ENCODE measurements at regions not wholly inside any gene's neighbourhood (a gene's known extent, or its start where the extent isn't known, plus 50 kb on each side); places are given as distances from the start of the nearest gene placed in this dataset.

GRCh38 chr13:103734837-103735236 lies 668.6 kb upstream of the SLC10A2 start:
- Histone ChIP-seq H3K27me3 (ENCODE audit: control insufficient read depth in 1 of 2, insufficient read depth in 2 of 2, low read length in 1 of 2) (no peaks in the 10 kb centered on the region), H3K36me3 (ENCODE audit: control insufficient read depth in 1 of 2, insufficient read depth in 2 of 2, low read length in 1 of 2) (no peaks in the 10 kb centered on the region), H3K27ac (ENCODE audit: low read depth in 1 of 2, low read length in 2 of 2) (no peak overlapping the region), H3K4me1 (ENCODE audit: control insufficient read depth in 1 of 2, insufficient read depth in 2 of 2, low read length in 2 of 2) (no peaks in the 10 kb centered on the region), H3K9me3 (ENCODE audit: control insufficient read depth, low read length) (no peaks in the 10 kb centered on the region), H3K4me3 (ENCODE audit: low read length in 2 of 2) (no peak overlapping the region)
- ATAC-seq (ENCODE audit: low FRiP score), result no peak
- WGBS, 2 donors, result 86 to 92% methylated on average over 2 of the region's 2 CpGs
- intact Hi-C loops (cut with DNase I), result no loop called here
- no peak for DNase-seq

- no peaks in the 10 kb centered on the region for H3K9me3 ChIP-seq (ENCODE audit: control insufficient read depth, low read length)
- H3K36me3 ChIP-seq (ENCODE audit: control insufficient read depth in 1 of 2, insufficient read depth in 2 of 2, low read length in 1 of 2), result no peaks in the 10 kb centered on the region
- no peaks in the 10 kb centered on the region for H3K27me3 ChIP-seq (ENCODE audit: control insufficient read depth in 1 of 2, insufficient read depth in 2 of 2, low read length in 1 of 2)
- no peak overlapping the region for H3K27ac ChIP-seq (ENCODE audit: low read depth in 1 of 2, low read length in 2 of 2)
- ATAC-seq (ENCODE audit: low FRiP score) (no peak), DNase-seq (no peak)
- no peak overlapping the region for H3K4me3 ChIP-seq (ENCODE audit: low read length in 2 of 2)
- 90 to 93% methylated on average over 5 of the region's 5 CpGs for WGBS, 2 donors
- intact Hi-C loops (cut with DNase I), result no loop called here
- H3K4me1 ChIP-seq (ENCODE audit: control insufficient read depth in 1 of 2, insufficient read depth in 2 of 2, low read length in 2 of 2), result no peaks in the 10 kb centered on the region
These were observed 665.7 kb upstream of the SLC10A2 start for GRCh38 chr13:103731959-103732358.

GRCh38 chr13:103730407-103730806 lies 664.2 kb upstream of the SLC10A2 start:
- Histone ChIP-seq H3K4me1 (ENCODE audit: control insufficient read depth in 1 of 2, insufficient read depth in 2 of 2, low read length in 2 of 2) (no peaks in the 10 kb centered on the region), H3K36me3 (ENCODE audit: control insufficient read depth in 1 of 2, insufficient read depth in 2 of 2, low read length in 1 of 2) (no peaks in the 10 kb centered on the region), H3K27ac (ENCODE audit: low read depth in 1 of 2, low read length in 2 of 2) (no peak overlapping the region), H3K9me3 (ENCODE audit: control insufficient read depth, low read length) (no peaks in the 10 kb centered on the region), H3K27me3 (ENCODE audit: control insufficient read depth in 1 of 2, insufficient read depth in 2 of 2, low read length in 1 of 2) (no peaks in the 10 kb centered on the region), H3K4me3 (ENCODE audit: low read length in 2 of 2) (no peak overlapping the region)
- 55 to 62% methylated on average over 6 of the region's 6 CpGs for WGBS, 2 donors
- ATAC-seq (ENCODE audit: low FRiP score) (no peak), DNase-seq (no peak)
- intact Hi-C loops (cut with DNase I), result no loop called here

GRCh38 chr13:103726808-103727207 lies 660.6 kb upstream of the SLC10A2 start:
- no peak for ATAC-seq (ENCODE audit: low FRiP score)
- 53 to 59% methylated on average over 1 of the region's 1 CpG for WGBS, 2 donors
- H3K4me3 ChIP-seq (ENCODE audit: low read length in 2 of 2), result no peak overlapping the region
- intact Hi-C loops (cut with DNase I), result no loop called here
- no peaks in the 10 kb centered on the region for H3K27me3 ChIP-seq (ENCODE audit: control insufficient read depth in 1 of 2, insufficient read depth in 2 of 2, low read length in 1 of 2)
- H3K36me3 ChIP-seq (ENCODE audit: control insufficient read depth in 1 of 2, insufficient read depth in 2 of 2, low read length in 1 of 2), result no peaks in the 10 kb centered on the region
- no peaks in the 10 kb centered on the region for H3K4me1 ChIP-seq (ENCODE audit: control insufficient read depth in 1 of 2, insufficient read depth in 2 of 2, low read length in 2 of 2)
- no peak overlapping the region for H3K27ac ChIP-seq (ENCODE audit: low read depth in 1 of 2, low read length in 2 of 2)
- no peak for DNase-seq
- H3K9me3 ChIP-seq (ENCODE audit: control insufficient read depth, low read length), result no peaks in the 10 kb centered on the region

- no peaks in the 10 kb centered on the region for H3K36me3 ChIP-seq (ENCODE audit: control insufficient read depth in 1 of 2, insufficient read depth in 2 of 2, low read length in 1 of 2)
- H3K27ac ChIP-seq (ENCODE audit: low read depth in 1 of 2, low read length in 2 of 2), result no peak overlapping the region
- DNase-seq (no peak), ATAC-seq (ENCODE audit: low FRiP score) (peak; percentile 48)
- no peaks in the 10 kb centered on the region for H3K27me3 ChIP-seq (ENCODE audit: control insufficient read depth in 1 of 2, insufficient read depth in 2 of 2, low read length in 1 of 2)
- WGBS, 2 donors, result 0 to 25% methylated on average over 1 of the region's 1 CpG
- no peaks in the 10 kb centered on the region for H3K9me3 ChIP-seq (ENCODE audit: control insufficient read depth, low read length)
- H3K4me3 ChIP-seq (ENCODE audit: low read length in 2 of 2), result no peak overlapping the region
- intact Hi-C loops (cut with DNase I), result no loop called here
- no peaks in the 10 kb centered on the region for H3K4me1 ChIP-seq (ENCODE audit: control insufficient read depth in 1 of 2, insufficient read depth in 2 of 2, low read length in 2 of 2)
These were observed 650.5 kb upstream of the SLC10A2 start for GRCh38 chr13:103716718-103717117.

GRCh38 chr13:103715335-103715734 lies 649.1 kb upstream of the SLC10A2 start:
- intact Hi-C loops (cut with DNase I), result no loop called here
- ATAC-seq (ENCODE audit: low FRiP score), result no peak
- no peaks in the 10 kb centered on the region for H3K9me3 ChIP-seq (ENCODE audit: control insufficient read depth, low read length)
- no peak overlapping the region for H3K27ac ChIP-seq (ENCODE audit: low read depth in 1 of 2, low read length in 2 of 2)
- DNase-seq, result no peak
- no peaks in the 10 kb centered on the region for H3K27me3 ChIP-seq (ENCODE audit: control insufficient read depth in 1 of 2, insufficient read depth in 2 of 2, low read length in 1 of 2)
- H3K4me1 ChIP-seq (ENCODE audit: control insufficient read depth in 1 of 2, insufficient read depth in 2 of 2, low read length in 2 of 2), result no peaks in the 10 kb centered on the region
- no peaks in the 10 kb centered on the region for H3K36me3 ChIP-seq (ENCODE audit: control insufficient read depth in 1 of 2, insufficient read depth in 2 of 2, low read length in 1 of 2)
- no peak overlapping the region for H3K4me3 ChIP-seq (ENCODE audit: low read length in 2 of 2)
- WGBS, 2 donors, result 94% methylated on average over 5 of the region's 5 CpGs

- no peaks in the 10 kb centered on the region for H3K9me3 ChIP-seq (ENCODE audit: control insufficient read depth, low read length)
- no peaks in the 10 kb centered on the region for H3K27me3 ChIP-seq (ENCODE audit: control insufficient read depth in 1 of 2, insufficient read depth in 2 of 2, low read length in 1 of 2)
- ATAC-seq (ENCODE audit: low FRiP score) (no peak), DNase-seq (no peak)
- no peaks in the 10 kb centered on the region for H3K4me1 ChIP-seq (ENCODE audit: control insufficient read depth in 1 of 2, insufficient read depth in 2 of 2, low read length in 2 of 2)
- H3K27ac ChIP-seq (ENCODE audit: low read depth in 1 of 2, low read length in 2 of 2), result no peak overlapping the region
- intact Hi-C loops (cut with DNase I), result no loop called here
- H3K4me3 ChIP-seq (ENCODE audit: low read length in 2 of 2), result no peak overlapping the region
- WGBS, 2 donors, result 93 to 94% methylated on average over 1 of the region's 1 CpG
- H3K36me3 ChIP-seq (ENCODE audit: control insufficient read depth in 1 of 2, insufficient read depth in 2 of 2, low read length in 1 of 2), result no peaks in the 10 kb centered on the region
These were observed 637.0 kb upstream of the SLC10A2 start for GRCh38 chr13:103703246-103703645.

- Histone ChIP-seq H3K27me3 (ENCODE audit: control insufficient read depth in 1 of 2, insufficient read depth in 2 of 2, low read length in 1 of 2) (no peaks in the 10 kb centered on the region), H3K4me3 (ENCODE audit: low read length in 2 of 2) (no peak overlapping the region), H3K36me3 (ENCODE audit: control insufficient read depth in 1 of 2, insufficient read depth in 2 of 2, low read length in 1 of 2) (no peaks in the 10 kb centered on the region), H3K27ac (ENCODE audit: low read depth in 1 of 2, low read length in 2 of 2) (no peak overlapping the region), H3K4me1 (ENCODE audit: control insufficient read depth in 1 of 2, insufficient read depth in 2 of 2, low read length in 2 of 2) (no peaks in the 10 kb centered on the region), H3K9me3 (ENCODE audit: control insufficient read depth, low read length) (no peaks in the 10 kb centered on the region)
- intact Hi-C loops (cut with DNase I), result no loop called here
- WGBS, 2 donors, result 74 to 80% methylated on average over 5 of the region's 5 CpGs
- DNase-seq (no peak), ATAC-seq (ENCODE audit: low FRiP score) (no peak)
These were observed 631.8 kb upstream of the SLC10A2 start for GRCh38 chr13:103698000-103698399.

GRCh38 chr13:103695320-103695719 lies 629.1 kb upstream of the SLC10A2 start:
- no peak overlapping the region for H3K4me3 ChIP-seq (ENCODE audit: low read length in 2 of 2)
- ATAC-seq (ENCODE audit: low FRiP score) (no peak), DNase-seq (no peak)
- no peaks in the 10 kb centered on the region for H3K36me3 ChIP-seq (ENCODE audit: control insufficient read depth in 1 of 2, insufficient read depth in 2 of 2, low read length in 1 of 2)
- no peaks in the 10 kb centered on the region for H3K9me3 ChIP-seq (ENCODE audit: control insufficient read depth, low read length)
- H3K4me1 ChIP-seq (ENCODE audit: control insufficient read depth in 1 of 2, insufficient read depth in 2 of 2, low read length in 2 of 2), result no peaks in the 10 kb centered on the region
- intact Hi-C loops (cut with DNase I), result no loop called here
- WGBS, 2 donors, result 93 to 94% methylated on average over 2 of the region's 2 CpGs
- H3K27me3 ChIP-seq (ENCODE audit: control insufficient read depth in 1 of 2, insufficient read depth in 2 of 2, low read length in 1 of 2), result no peaks in the 10 kb centered on the region
- H3K27ac ChIP-seq (ENCODE audit: low read depth in 1 of 2, low read length in 2 of 2), result no peak overlapping the region

Data from aorta (tissue), 5 donors.